Testis (tissue), 2 donors: ENCODE measurements at regions not wholly inside any gene's neighbourhood (a gene's known extent, or its start where the extent isn't known, plus 50 kb on each side); places are given as distances from the start of the nearest gene placed in this dataset.

Experiments
- CTCF ChIP-seq, 3 experiments: fragments of 450-650 bp in 2 of 3; fragments of 200-600 bp in 1 of 3; sonication (generic) in 1 of 3; IDR thresholded peaks; one replicate each; pipeline ENCODE4 v1.5.1; 2016 to 2019; ENCODE audit warnings: antibody characterized with exemption in 3 of 3, mild to moderate bottlenecking in 2 of 3, moderate library complexity in 1 of 3
- POLR2A ChIP-seq: fragments of 450-650 bp; IDR thresholded peaks from one replicate; pipeline ENCODE4 v1.6.1; 2017; ENCODE audit warnings: antibody characterized with exemption, mild to moderate bottlenecking, moderate library complexity

DNA sequence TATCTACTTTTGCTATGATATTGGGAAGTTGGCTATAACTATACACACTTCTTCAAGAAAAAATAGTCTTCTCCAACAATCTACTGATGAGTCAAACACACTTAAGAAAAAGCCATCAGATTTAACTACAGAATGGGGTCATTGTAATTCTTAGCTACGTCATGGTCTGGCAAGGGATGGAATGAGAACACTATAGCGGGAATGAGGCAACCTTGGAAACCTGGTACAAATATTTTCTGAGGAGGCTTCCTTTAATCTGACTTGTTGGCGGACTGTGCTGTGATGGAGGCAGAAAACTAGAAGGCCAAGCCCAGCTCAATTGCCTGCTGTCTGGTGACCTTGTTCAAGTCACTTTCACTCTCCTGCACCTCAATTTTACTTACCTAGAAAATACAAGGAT, 586.8 kb upstream of the JAG1 start:
- no peak for TF ChIP-seq CTCF (IDR thresholded peaks at IDR 0.05)
- TF ChIP-seq POLR2A = no peak
